ENCODE measurements at regions not wholly inside any gene's neighbourhood (a gene's known extent, or its start where the extent isn't known, plus 50 kb on each side); places are given as distances from the start of the nearest gene placed in this dataset.

GRCh38 chr16:55947366-55947765, 72.2 kb upstream of the CES5A start:
- TF ChIP-seq CTCF (IDR thresholded peaks at IDR 0.05; ENCODE audit: poor library complexity, severe bottlenecking) (no peak), EZH2 (IDR thresholded peaks at IDR 0.05; ENCODE audit: borderline replicate concordance, insufficient read depth, low read length, poor library complexity, severe bottlenecking) (no peak), EP300 (conservative IDR thresholded peaks at IDR 0.05; ENCODE audit: poor library complexity, severe bottlenecking) (no peak), POLR2AphosphoS5 (IDR thresholded peaks at IDR 0.05) (no peak)

All from neural cell (in vitro differentiated cells).